HG03039 (cell line): ENCODE measurements at regions not wholly inside any gene's neighbourhood (a gene's known extent, or its start where the extent isn't known, plus 50 kb on each side); places are given as distances from the start of the nearest gene placed in this dataset.
"Not testable (repeated sequence)": the region's sequence is repeated elsewhere in the genome, so short reads cannot be mapped to it uniquely, and the experiment has no call there.

Source experiments
- ATAC-seq: cut with Tn5 transposase; IDR thresholded peaks from one replicate; pipeline ENCODE4 v1.9.1; 2021; ENCODE audit warnings: mild to moderate bottlenecking, moderate library complexity; ENCODE audit not compliant: unreplicated experiment

- no peak for ATAC-seq
These were observed 263.2 kb downstream of the KCNJ3 start for GRCh38 chr2:154961676-154962075.

DNA sequence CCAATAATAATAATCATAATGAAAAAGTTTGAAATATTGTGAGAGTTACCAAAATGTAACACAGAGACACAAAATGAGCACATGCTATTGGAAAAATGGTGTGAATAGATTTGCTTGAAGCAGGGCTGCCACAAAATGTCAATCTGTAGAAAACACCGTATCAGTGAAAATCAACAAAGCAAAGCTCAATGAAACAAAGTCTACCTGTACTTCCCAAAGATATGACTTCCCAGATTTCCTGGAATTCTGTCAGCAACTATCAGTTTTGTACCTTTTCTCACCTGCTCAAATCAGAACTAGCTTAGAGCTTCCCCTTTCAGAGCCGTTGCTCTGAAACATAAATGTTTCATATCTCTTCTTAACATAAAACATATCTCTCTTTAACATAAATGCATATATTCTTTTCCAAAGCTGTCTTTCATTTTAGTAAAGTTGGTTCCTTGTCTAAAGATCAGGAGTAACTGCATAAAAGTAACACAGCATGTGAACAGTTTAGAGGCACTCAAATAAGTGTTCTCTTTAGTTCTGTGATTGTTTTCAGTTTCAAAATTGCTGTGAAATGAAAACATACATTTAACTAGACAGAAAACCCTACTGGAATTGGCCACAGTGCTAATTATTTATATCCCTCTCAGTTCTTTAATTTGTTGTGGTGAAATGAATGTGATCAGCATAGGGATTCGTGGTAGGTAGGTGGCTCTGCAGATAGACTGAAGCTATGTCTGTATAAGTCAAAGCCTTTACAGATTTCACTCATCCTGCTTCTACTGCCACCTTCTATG, 262.5 kb downstream of the KCNJ3 start:
- ATAC-seq = peak; percentile 82

DNA sequence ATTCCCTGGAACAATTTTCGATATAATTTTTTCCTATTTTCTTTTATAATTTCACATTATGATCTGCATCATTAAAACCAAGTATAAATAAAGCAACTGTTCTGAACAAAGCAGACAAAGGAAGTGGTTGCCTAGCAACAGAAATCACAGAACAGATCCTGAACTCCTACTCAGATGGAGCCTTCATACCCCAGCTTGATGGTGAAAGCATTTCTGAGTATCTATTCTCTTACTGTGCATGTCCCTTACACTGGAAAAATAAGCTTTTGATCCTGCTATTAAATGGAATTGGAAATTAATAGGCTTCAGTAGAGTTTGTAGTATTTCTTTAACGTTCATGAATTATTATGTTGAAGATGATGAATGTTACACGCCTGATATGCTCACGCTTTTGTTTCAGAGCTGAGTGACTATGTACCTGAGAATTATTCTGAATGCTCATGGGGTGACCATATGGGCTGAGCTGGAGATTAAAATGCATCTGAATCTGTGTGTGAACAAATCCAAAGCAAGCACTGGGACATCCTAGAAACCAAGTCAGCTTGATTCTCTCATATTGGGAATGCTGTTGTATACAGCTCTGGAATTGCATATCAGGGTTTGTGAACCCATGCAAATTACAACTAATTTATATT, 254.0 kb downstream of the KCNJ3 start:
- no peak for ATAC-seq

GRCh38 chr2:154947416-154947815, 248.9 kb downstream of the KCNJ3 start:
- ATAC-seq = not testable (repeated sequence)

GRCh38 chr2:154945984-154946383, 247.5 kb downstream of the KCNJ3 start:
- ATAC-seq = no peak

DNA sequence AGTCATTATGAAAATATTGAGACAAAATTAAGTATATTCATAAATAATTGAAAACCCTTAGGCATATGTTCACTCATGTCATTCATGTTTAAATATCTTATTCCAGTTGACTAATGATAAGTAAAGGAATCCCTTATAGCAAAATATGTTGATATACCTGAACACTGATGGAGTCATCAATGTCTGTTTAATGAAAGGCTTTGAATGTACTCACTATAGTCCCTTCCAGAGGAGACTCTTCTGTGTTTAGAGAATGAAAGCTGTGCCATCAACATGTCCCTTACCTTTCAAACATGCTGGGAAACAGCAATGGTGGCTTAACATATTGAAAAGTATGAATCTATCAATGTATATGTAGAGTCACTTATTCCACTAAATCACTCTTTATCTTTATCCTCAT, 242.9 kb downstream of the KCNJ3 start:
- ATAC-seq = no peak

DNA sequence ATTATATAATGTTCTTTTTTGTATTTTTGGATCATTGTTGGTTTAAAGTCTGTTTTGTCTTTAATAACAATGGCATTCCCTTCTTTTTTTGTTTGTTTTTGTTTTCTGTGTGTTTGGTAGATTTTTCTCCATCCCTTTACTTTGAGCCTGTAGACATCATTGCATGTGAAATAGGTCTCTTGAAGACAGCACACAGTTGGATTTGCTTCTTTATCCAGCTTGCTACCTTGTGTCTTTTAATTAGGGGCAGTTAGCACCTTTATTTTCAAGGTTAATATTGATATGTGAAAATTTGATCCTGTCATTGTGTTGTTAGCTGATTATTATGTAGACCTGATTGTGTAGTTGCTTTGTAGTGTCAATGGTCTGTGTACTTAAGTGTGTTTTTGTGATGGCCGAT, 235.7 kb downstream of the KCNJ3 start:
- ATAC-seq = no peak

DNA sequence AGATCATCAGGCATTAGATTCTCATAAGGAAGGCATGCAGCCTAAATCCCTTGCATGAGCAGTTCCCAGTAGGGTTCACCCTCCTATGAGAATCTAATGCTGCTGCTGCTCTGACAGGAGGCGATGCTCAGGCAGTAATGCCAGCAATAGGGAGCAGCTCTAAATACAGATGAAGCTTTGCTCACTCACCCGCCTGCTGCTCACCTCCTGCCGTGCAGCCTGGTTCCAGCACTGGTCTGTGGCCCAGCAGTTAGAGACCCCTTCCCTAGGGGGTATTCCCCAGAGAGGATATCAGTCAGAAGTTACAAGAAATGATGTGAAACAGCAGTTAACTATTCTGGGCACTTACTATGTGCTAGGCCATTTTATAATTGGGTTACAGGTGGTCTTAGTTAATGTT, 226.0 kb downstream of the KCNJ3 start:
- no peak for ATAC-seq

DNA sequence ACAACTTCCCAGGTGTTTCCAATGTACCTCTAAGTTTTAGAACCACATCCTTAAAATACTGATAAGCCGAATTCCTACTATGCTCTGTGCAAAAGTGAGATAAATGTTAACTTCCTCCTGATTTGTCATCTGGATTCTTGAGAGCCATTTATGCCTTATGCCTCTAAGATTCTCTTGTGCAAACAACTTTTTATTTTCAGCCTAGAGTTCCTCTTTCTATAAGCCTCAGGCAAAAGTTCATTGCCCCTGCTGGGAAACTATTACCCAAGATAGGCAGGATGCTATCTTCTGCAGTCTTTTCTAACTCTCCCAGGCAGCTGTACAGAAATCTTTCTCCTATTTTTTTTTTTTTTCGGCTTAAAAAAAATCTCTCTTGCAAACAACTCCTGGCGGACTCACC, 216.1 kb downstream of the KCNJ3 start:
- ATAC-seq = no peak

DNA sequence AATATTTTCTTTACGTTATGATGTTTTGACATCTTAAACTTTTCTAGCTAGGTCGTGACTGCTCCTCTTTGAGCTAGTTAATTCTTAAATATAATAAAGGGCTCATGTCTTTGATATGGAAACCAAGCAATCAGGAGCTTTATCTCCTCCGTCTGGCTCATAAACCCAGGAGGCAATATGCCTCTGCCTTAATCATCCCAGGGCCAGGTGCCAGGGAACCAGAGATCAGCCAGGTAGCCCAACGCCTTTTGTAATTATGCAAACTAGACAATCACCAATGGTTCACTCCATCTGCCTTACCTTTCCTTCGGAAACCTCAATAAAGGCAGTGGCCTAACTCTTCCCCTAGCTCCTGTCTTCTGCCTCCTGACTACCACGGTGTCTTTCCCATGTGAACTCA, 213.7 kb downstream of the KCNJ3 start:
- ATAC-seq = no peak

DNA sequence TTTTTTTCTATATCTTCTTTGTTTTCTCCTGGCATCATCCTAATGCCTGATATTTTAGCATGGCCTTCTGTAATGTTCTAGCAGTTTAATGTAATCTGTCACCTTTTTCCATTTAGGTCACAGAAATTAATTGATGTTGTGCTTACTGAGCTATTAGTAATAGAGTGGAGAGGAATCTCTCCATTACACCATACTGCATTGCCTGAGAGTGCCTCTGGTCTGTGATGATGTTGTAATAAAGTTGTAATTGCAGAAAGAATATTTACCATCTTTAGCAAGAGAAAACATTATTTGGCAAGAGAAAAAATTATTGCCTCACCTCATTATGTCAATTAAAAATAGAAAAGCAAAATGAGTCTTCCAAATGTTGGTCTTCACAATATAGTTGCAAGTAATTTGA, 213.2 kb downstream of the KCNJ3 start:
- ATAC-seq = no peak

- ATAC-seq = no peak
These were observed 212.2 kb downstream of the KCNJ3 start for GRCh38 chr2:154910701-154911100.

DNA sequence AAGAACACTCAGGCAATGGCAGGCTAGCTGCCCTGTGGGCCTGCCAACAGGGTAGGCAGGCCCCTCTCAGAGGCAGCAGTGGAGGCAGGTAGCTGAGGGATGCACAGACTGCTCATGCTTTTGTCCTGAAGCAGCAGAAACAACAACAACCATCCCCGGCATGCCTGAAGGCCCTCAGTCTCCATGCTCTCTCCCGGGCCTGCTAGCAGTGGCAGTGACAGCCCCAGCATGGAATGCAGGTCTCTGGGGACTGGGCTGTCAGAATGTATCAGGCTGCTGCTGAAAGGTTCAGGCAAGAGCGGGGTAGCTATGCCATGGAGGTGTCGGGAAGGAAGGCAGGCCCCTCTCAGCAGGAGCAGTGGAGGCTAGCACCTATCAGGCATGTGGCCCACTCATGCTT, 209.8 kb downstream of the KCNJ3 start:
- ATAC-seq = no peak
